ENCODE measurements at regions not wholly inside any gene's neighbourhood (a gene's known extent, or its start where the extent isn't known, plus 50 kb on each side); places are given as distances from the start of the nearest gene placed in this dataset.

- DNase-seq (ENCODE audit: insufficient read length, low spot score) (no peak), FAIRE-seq (no peak)
- no peak for TF ChIP-seq CTCF (IDR thresholded peaks at IDR 0.05; ENCODE audit: insufficient read depth, missing control alignments)
These were observed 59.7 kb upstream of the NPHP3 start for GRCh38 chr3:132781922-132782321.

GRCh38 chr3:132777171-132777570, 55.0 kb upstream of the NPHP3 start:
- TF ChIP-seq CTCF (IDR thresholded peaks at IDR 0.05; ENCODE audit: insufficient read depth, missing control alignments) = no peak
- FAIRE-seq (no peak), DNase-seq (ENCODE audit: insufficient read length, low spot score) (no peak)

GRCh38 chr3:132773071-132773619, 50.9 kb upstream of the NPHP3 start:
- FAIRE-seq (no peak), DNase-seq (ENCODE audit: insufficient read length, low spot score) (no peak)
- TF ChIP-seq CTCF (IDR thresholded peaks at IDR 0.05; ENCODE audit: insufficient read depth, missing control alignments) = no peak

GRCh38 chr3:132772252-132772651, 50.0 kb upstream of the NPHP3 start:
- DNase-seq (ENCODE audit: insufficient read length, low spot score) = no peak
- peak; percentile 61 for FAIRE-seq
- TF ChIP-seq CTCF (IDR thresholded peaks at IDR 0.05; ENCODE audit: insufficient read depth, missing control alignments) = no peak
